GM04503 (cell line): ENCODE measurements at regions not wholly inside any gene's neighbourhood (a gene's known extent, or its start where the extent isn't known, plus 50 kb on each side); places are given as distances from the start of the nearest gene placed in this dataset.
A peak's percentile ranks its signal among the peaks of the same experiment; 100 is the strongest.
"Not testable (repeated sequence)": the region's sequence is repeated elsewhere in the genome, so short reads cannot be mapped to it uniquely, and the experiment has no call there.

Experiments used
- DNase-seq: peaks from one replicate; pipeline ENCODE4 v3.0.0-alpha.2; 2012; ENCODE audit warnings: low read depth

GRCh38 chr3:102916532-102916931 lies 481.7 kb downstream of the ZPLD1 start:
- no peak for DNase-seq

- DNase-seq, result no peak
Measured at GRCh38 chr3:102926618-102927017, 491.8 kb downstream of the ZPLD1 start.

- DNase-seq, result no peak
Measured at GRCh38 chr3:102933377-102933776, 498.6 kb downstream of the ZPLD1 start.

GRCh38 chr3:102936511-102937045 lies 501.8 kb downstream of the ZPLD1 start:
- DNase-seq, result no peak

- no peak for DNase-seq
Measured at GRCh38 chr3:102941786-102942185, 507.0 kb downstream of the ZPLD1 start.

- not testable (repeated sequence) for DNase-seq
Measured at GRCh38 chr3:102946445-102946844, 511.6 kb downstream of the ZPLD1 start.

- no peak for DNase-seq
Measured at GRCh38 chr3:102972350-102972749, 537.5 kb downstream of the ZPLD1 start.

- no peak for DNase-seq
Measured at GRCh38 chr3:102974333-102974732, 539.5 kb downstream of the ZPLD1 start.

GRCh38 chr3:102979191-102979590 lies 544.4 kb downstream of the ZPLD1 start:
- no peak for DNase-seq

- DNase-seq, result peak; percentile 83
Measured at GRCh38 chr3:102979682-102980354, 545.0 kb downstream of the ZPLD1 start.

GRCh38 chr3:102980355-102980696 lies 545.5 kb downstream of the ZPLD1 start:
- DNase-seq, result no peak

GRCh38 chr3:103002425-103003176 lies 567.8 kb downstream of the ZPLD1 start:
- DNase-seq, result no peak

GRCh38 chr3:103006526-103007183 lies 571.8 kb downstream of the ZPLD1 start:
- no peak for DNase-seq

- no peak for DNase-seq
Measured at GRCh38 chr3:103009609-103010008, 574.8 kb downstream of the ZPLD1 start.

- DNase-seq, result no peak
Measured at GRCh38 chr3:103025880-103026279, 591.1 kb downstream of the ZPLD1 start.

GRCh38 chr3:103033841-103034240 lies 599.0 kb downstream of the ZPLD1 start:
- DNase-seq, result no peak

- DNase-seq, result no peak
Measured at GRCh38 chr3:103047640-103048039, 612.8 kb downstream of the ZPLD1 start.

- DNase-seq, result no peak
Measured at GRCh38 chr3:103048068-103048722, 613.4 kb downstream of the ZPLD1 start.

- no peak for DNase-seq
Measured at GRCh38 chr3:103052236-103052830, 617.5 kb downstream of the ZPLD1 start.

- DNase-seq, result no peak
Measured at GRCh38 chr3:103055021-103055520, 620.3 kb downstream of the ZPLD1 start.

- DNase-seq, result no peak
Measured at GRCh38 chr3:103056542-103056941, 621.7 kb downstream of the ZPLD1 start.

GRCh38 chr3:103057003-103057402 lies 622.2 kb downstream of the ZPLD1 start:
- DNase-seq, result no peak
